ENCODE measurements at regions not wholly inside any gene's neighbourhood (a gene's known extent, or its start where the extent isn't known, plus 50 kb on each side); places are given as distances from the start of the nearest gene placed in this dataset.

DNA sequence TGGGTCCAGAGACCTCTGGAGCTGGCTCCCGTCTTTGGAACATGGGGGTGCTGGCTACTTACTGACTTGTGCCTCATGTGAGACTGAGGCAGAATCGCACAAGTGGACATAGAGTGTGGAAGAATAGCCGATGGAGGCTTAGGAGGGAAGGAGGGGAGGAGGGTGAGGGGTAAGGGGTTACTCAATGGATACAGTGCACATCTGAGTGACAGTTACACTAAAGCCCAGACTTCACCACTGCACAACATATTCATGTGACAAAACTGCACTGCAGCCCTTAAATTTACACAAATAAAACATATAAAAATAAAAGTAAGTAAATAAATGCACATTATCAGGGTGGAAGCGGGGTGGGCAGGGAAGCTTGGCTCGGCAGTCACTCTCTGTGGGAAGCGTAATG lies 197.7 kb upstream of the RAB4A start:
- TF ChIP-seq, protein P1, sequence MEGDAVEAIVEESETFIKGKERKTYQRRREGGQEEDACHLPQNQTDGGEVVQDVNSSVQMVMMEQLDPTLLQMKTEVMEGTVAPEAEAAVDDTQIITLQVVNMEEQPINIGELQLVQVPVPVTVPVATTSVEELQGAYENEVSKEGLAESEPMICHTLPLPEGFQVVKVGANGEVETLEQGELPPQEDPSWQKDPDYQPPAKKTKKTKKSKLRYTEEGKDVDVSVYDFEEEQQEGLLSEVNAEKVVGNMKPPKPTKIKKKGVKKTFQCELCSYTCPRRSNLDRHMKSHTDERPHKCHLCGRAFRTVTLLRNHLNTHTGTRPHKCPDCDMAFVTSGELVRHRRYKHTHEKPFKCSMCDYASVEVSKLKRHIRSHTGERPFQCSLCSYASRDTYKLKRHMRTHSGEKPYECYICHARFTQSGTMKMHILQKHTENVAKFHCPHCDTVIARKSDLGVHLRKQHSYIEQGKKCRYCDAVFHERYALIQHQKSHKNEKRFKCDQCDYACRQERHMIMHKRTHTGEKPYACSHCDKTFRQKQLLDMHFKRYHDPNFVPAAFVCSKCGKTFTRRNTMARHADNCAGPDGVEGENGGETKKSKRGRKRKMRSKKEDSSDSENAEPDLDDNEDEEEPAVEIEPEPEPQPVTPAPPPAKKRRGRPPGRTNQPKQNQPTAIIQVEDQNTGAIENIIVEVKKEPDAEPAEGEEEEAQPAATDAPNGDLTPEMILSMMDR (IDR thresholded peaks at IDR 0.05): no peak
- TF ChIP-seq POLR2A (IDR thresholded peaks at IDR 0.05): no peak
